ENCODE measurements at regions not wholly inside any gene's neighbourhood (a gene's known extent, or its start where the extent isn't known, plus 50 kb on each side); places are given as distances from the start of the nearest gene placed in this dataset.
"Not testable (repeated sequence)": the region's sequence is repeated elsewhere in the genome, so short reads cannot be mapped to it uniquely, and the experiment has no call there.

DNA sequence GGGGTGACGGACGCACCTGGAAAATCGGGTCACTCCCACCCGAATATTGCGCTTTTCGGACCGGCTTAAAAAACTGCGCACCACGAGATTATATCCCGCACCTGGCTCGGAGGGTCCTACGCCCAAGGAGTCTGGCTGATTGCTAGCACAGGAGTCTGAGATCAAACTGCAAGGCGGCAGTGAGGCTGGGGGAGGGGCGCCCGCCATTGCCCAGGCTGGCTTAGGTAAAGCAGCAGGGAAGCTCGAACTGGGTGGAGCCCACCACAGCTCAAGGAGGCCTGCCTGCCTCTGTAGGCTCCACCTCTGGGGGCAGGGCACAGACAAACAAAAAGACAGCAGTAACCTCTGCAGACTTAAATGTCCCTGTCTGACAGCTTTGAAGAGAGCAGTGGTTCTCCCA, 1760.6 kb upstream of the CDH9 start:
- DNase-seq: not testable (repeated sequence)

- DNase-seq: no peak
Observed at GRCh38 chr5:28788954-28789353, 1750.6 kb upstream of the CDH9 start.

DNA sequence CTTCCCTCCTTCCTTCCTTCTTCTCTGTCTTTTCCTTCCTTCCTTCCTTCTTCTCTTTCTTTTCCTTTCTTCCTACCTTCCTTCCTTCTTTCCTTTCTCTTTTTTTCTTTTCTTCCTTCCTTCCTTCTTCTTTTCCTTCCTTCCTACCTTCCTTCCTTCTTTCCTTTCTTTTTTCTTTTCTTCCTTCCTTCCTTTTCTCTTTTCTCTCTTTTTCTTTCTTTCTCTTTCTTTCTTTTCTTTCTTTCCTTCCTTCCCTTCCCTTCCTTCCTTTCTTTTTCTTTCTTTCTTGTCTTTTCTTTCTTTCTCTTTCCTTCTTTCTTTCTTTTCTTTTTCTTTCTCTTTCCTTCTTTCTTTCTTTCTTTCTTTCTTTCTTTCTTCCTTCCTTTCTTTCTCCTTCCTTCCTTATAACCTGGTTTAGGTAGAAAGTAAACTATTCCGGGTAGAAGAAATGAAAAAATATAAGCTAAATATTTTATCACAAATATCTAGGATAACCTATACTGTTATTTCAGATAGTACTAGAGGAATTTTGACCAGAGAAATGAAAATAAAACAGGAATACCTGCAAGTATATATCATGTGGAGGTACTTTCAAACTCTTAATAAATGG, 1741.8 kb upstream of the CDH9 start:
- DNase-seq: no peak

DNA sequence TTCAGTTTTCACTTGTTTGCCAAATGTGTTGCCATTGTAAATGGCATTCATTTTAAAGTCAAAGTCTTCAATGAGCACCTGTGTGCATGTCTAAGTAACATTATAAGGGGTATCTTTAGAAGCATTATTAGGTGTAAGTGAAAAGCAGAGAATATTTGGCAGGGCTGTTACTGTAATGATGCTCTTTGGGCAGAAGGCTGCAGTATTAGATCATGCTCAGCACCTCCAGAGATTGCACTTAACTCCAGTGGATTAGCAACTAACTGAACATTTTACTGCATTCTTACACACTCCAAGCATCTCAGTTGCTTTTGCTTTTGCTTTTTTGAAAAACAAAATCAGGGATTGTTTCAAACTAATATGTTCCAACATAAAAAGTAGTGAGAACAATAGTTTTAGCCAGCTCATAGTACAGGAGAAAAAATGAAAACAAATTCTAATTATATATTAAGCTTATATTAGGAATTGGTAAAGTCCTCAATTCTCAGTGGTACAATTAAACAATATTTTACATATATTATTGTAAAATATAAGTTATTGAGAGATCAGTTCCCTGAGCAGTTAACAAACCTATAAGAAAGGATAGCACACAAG, 1740.9 kb upstream of the CDH9 start:
- peak; percentile 5 for DNase-seq

DNA sequence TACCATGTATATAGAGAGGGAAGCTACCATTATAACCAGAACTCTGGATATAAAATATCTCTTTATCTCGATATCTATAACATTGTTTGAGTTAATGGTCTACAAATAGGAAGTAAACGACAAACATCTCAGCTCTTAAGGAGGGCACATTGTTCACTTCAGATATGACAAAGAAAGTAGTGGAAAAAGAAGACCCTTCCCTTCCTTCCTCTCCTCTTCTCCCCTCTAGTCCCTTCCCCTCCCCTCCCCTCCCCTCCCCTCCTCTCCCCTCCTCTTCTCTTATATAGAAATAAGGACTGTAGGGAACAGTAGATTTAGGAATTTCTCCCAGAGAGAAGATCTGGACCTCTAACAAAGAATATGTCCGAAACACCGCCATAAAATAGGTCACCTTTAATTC, 1731.9 kb upstream of the CDH9 start:
- DNase-seq: no peak

DNA sequence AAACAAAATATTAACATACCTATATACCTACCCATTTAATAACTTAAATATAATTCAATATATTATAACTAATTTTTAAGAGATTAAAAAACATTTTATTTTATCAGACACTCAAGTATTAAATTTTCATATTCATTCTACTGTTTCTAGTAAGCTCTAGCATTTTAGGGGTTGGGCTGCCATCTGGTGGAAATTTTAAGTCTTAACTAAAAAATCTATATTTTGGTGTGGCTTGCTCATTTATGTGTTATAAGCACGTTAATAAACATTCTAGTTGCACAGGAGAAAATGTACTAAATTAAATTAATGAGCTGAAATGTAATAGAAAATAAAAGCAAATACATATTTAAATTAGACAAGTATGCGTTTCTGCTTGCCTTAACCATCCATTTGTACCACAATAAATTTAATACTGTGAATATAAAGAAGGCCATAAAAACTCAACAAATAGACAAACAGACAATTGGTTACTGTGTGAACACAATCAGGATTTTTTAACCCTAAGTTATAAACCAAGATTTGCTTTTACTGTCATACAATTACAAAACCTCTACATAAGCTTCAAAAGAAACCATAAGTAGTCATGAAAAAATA, 1728.3 kb upstream of the CDH9 start:
- peak; percentile 38 for DNase-seq

DNA sequence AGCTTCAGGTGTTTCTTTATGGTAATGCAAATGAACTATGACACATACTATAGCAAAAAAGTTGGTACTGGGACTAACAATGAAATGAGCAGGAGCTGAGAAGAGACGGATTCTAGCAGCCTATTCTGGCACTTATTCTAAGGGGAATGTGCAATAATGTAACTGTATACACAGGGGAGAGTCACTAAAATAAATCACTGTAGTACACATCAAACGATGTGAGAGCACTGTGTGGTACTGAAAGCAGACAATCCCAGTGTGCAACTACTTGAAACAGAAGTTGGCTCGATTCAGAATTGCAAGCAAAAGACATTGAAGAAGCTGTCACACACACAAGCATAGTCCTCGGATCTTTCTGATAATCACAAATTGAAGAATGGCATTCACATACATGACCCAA, 1713.0 kb upstream of the CDH9 start:
- no peak for DNase-seq

- DNase-seq: no peak
Observed at GRCh38 chr5:28750251-28750650, 1711.9 kb upstream of the CDH9 start.

GRCh38 chr5:28748446-28748845, 1710.1 kb upstream of the CDH9 start:
- DNase-seq: no peak

DNA sequence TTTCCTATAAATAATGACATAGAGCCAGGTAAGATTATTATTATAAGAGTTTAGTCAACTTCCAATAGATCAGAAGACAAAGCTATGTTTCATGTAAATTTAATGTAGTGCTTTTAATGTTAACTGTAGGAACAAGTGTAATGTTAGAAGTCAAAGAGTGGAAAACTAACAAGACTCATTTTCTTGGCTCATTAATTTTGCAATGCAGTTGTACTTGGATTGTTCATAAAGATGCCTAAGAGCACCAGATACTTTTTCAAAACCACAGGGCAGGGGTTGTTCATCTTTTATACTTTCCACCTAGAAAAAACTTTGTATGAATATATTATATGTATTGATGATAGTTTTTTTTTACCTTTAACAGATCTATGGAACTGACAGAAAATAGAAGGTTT, 1705.3 kb upstream of the CDH9 start:
- no peak for DNase-seq

GRCh38 chr5:28743025-28743715, 1704.8 kb upstream of the CDH9 start:
- DNase-seq: no peak

DNA sequence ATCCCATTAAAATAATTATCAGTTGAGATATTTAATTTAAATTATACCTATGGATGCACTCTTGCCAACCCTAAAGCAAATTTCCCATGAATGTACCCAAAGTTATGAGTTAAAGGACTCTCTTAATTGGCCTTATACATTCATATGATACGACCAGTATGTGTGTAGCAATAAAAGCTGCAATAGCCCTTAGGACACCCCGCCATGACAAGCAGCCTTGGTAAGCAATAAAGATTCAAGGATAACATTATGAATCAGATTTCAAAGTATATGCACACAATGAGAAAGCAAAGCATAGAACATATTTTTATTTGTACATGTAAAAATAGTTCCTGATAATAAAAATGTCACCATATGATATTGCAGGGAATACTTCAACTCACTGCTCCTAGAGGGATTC, 1699.3 kb upstream of the CDH9 start:
- DNase-seq: no peak

- no peak for DNase-seq
Observed at GRCh38 chr5:28737222-28737621, 1698.8 kb upstream of the CDH9 start.

DNA sequence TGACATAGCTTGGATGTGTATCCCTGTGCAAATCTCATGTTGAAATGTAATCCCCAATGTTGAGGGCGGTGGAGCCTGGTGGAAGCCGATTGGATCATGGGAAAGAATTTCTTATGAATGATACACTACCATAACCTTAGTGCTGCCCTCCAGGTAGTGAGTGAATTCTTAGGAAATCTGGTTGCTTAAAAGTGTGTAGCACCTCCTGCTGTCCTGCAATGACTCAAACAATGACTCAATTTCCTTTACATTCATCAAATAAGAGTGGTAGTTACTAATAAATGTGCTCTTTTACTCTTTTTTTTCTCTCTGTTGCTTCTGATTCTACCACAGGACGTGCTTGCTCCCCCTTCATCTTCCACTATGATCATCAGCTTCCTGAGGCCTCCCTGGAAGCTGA, 1696.0 kb upstream of the CDH9 start:
- DNase-seq: no peak

- no peak for DNase-seq
Observed at GRCh38 chr5:28729067-28729466, 1690.7 kb upstream of the CDH9 start.

DNA sequence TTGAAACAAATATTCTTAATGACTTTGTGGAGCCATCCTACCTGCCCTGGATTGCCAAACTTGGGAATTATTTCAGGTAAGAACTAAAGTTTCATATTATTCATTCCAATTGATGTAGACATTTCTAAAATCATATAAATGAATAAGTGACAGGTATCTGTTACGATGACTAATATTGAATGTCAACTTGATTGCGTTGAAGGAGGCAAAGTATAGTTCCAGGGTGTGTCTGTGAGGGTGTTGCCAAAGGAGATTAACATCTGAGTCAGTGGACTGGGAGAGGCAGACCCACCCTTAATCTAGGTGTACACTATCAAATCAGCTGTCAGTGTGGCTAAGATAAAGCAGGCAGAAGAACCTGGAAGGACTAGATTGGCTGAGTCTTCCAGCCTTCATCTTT, 1688.4 kb upstream of the CDH9 start:
- no peak for DNase-seq

DNA sequence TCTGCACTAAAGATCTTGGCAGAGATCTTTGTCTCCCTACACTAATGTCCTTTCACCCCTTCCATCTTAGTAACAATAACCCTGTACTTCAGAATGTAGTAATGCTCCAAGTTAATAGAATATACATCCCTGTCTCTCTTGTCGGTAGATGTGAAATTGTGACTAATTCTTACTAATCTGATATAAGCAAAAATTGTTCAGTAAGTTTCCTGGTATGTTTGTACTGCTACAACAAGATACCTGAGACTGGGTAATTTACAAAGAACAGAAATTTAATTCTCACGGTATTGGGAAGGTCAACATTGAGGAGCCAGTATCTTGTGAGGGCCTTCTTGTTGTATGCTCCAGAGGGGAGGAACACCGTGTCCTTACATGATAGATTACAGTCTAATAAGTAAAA, 1686.6 kb upstream of the CDH9 start:
- DNase-seq: no peak

GRCh38 chr5:28714907-28715698, 1676.7 kb upstream of the CDH9 start:
- no peak for DNase-seq

GRCh38 chr5:28710360-28710759, 1672.0 kb upstream of the CDH9 start:
- DNase-seq: no peak

DNA sequence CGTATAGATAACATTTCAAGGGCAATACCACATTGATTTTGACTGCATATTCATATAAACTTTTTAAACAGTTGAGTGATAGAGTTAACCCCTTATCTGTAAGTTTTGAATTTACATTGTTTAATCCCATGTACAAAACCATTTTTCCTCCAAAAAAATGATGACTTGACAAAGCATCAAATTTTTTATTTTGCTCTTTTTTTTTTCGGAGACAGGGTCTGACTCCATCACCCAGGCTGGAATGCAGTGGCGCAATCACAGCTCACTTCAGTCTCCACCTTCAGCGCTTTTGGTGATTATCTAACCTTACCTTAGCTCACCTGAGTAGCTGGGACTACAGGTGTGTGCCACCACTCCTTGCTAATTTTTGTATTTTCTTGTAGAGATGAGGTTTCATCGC, 1670.1 kb upstream of the CDH9 start:
- no peak for DNase-seq

GRCh38 chr5:28707706-28708105, 1669.3 kb upstream of the CDH9 start:
- DNase-seq: no peak

DNA sequence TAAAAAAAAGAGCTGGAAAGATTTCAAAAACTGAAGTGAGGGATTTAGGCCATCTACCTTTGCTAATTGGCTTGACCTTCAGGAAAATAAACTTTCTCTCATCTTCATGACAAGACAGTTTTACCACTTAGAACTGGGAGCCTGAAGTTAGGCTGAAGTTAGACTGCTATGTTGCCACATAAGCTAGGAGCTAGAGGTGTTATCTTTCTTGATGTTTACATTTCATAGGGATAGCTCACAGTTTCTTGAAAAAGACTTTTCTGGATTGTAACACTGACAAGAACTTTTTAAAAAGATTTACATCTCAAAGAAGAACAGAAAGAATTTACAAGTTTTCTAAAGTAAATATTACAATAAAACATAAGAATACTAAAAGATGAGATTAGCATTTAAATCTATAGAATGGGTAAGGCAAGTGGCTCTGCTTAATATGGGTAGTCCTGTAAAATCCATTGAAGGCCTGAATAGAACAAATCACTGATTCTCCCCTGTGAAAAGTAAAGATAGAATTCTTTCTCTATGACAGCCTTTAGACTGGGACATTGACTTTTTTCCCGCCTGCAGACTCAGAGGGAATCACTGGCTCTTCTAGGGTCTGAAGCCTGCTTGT, 1665.4 kb upstream of the CDH9 start:
- DNase-seq: no peak
